Vagina (tissue), 2 donors: ENCODE measurements at regions not wholly inside any gene's neighbourhood (a gene's known extent, or its start where the extent isn't known, plus 50 kb on each side); places are given as distances from the start of the nearest gene placed in this dataset.

Experiments used
- POLR2A ChIP-seq, 2 donors: fragments of 450-650 bp; IDR thresholded peaks; one replicate each; pipeline ENCODE4 v1.6.1; 2017; ENCODE audit warnings: antibody characterized with exemption in 2 of 2, mild to moderate bottlenecking in 2 of 2, moderate library complexity in 2 of 2
- TF ChIP-seq, protein P1 (sequence below), 3 experiments: fragments of 450-650 bp in 2 of 3; fragments of 200-600 bp in 1 of 3; sonication (generic) in 1 of 3; IDR thresholded peaks; one replicate each; pipeline ENCODE4 v1.5.1; 2017 to 2019; ENCODE audit warnings: antibody characterized with exemption in 3 of 3, mild to moderate bottlenecking in 2 of 3, moderate library complexity in 2 of 3

DNA sequence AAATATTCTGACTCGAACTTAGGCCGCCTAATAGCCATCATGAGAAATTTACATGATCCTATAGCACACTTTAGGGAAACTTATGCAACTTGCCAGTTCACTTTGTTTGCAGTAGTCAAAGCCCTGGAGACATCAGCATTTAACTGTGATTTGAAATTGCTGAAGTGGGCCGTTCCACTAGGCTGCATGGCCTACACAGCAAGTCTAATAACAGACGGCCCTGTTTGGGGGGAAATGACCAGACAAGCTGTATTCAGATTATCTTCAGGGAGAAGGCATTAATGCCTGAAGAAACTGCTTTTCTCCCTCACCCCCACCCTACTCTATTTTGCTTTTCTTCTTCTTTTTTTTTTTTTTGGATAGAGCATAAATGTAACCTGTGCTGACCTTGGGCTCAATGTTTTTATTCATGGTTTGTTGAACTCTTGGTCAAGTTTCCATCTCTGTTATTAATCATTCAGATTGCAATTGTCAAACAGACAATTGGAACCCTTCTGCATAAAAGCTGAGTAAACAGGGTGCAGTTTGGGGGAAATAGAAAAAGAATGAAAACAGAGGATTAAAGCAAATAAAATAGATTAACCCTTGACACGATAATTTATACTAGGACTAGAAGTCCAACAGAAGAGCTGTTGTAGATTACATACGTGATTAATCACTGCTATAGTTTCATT lies 1928.2 kb upstream of the WWC1 start:
- TF ChIP-seq POLR2A (IDR thresholded peaks at IDR 0.05): no peak
- TF ChIP-seq, protein P1, sequence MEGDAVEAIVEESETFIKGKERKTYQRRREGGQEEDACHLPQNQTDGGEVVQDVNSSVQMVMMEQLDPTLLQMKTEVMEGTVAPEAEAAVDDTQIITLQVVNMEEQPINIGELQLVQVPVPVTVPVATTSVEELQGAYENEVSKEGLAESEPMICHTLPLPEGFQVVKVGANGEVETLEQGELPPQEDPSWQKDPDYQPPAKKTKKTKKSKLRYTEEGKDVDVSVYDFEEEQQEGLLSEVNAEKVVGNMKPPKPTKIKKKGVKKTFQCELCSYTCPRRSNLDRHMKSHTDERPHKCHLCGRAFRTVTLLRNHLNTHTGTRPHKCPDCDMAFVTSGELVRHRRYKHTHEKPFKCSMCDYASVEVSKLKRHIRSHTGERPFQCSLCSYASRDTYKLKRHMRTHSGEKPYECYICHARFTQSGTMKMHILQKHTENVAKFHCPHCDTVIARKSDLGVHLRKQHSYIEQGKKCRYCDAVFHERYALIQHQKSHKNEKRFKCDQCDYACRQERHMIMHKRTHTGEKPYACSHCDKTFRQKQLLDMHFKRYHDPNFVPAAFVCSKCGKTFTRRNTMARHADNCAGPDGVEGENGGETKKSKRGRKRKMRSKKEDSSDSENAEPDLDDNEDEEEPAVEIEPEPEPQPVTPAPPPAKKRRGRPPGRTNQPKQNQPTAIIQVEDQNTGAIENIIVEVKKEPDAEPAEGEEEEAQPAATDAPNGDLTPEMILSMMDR (IDR thresholded peaks at IDR 0.05): no peak
